Endometrium (tissue), 2 donors: ENCODE measurements at regions not wholly inside any gene's neighbourhood (a gene's known extent, or its start where the extent isn't known, plus 50 kb on each side); places are given as distances from the start of the nearest gene placed in this dataset.
A peak's percentile ranks its signal among the peaks of the same experiment; 100 is the strongest.
"Not testable (repeated sequence)": the region's sequence is repeated elsewhere in the genome, so short reads cannot be mapped to it uniquely, and the experiment has no call there.

Experiments
- FAIRE-seq: peaks from 2 replicates; lab custom pipeline; 2012; peaks lifted over from hg19 to GRCh38; lab: Jason Lieb, UNC
- donor health status: control.
- donor health status: control.

- FAIRE-seq: not testable (repeated sequence)
Observed at GRCh38 chr6:26799903-26800633, 140.5 kb upstream of the ZNF322 start.

- FAIRE-seq: not testable (repeated sequence)
Observed at GRCh38 chr6:26803762-26804161, 144.2 kb upstream of the ZNF322 start.

- FAIRE-seq: not testable (repeated sequence)
Observed at GRCh38 chr6:26811486-26812116, 152.1 kb upstream of the ZNF322 start.

GRCh38 chr6:26818640-26819225 is 159.2 kb upstream of the ZNF322 start:
- FAIRE-seq: not testable (repeated sequence)

GRCh38 chr6:26827965-26828364 is 168.4 kb upstream of the ZNF322 start:
- FAIRE-seq: not testable (repeated sequence)

- not testable (repeated sequence) for FAIRE-seq
Observed at GRCh38 chr6:26829480-26829879, 169.9 kb upstream of the ZNF322 start.

- not testable (repeated sequence) for FAIRE-seq
Observed at GRCh38 chr6:26830992-26831391, 171.4 kb upstream of the ZNF322 start.

- not testable (repeated sequence) for FAIRE-seq
Observed at GRCh38 chr6:26835707-26836106, 176.2 kb upstream of the ZNF322 start.

- FAIRE-seq: not testable (repeated sequence)
Observed at GRCh38 chr6:26836657-26837056, 177.1 kb upstream of the ZNF322 start.

- FAIRE-seq: not testable (repeated sequence)
Observed at GRCh38 chr6:26844823-26845222, 185.3 kb upstream of the ZNF322 start.

GRCh38 chr6:26857289-26857688 is 197.7 kb upstream of the ZNF322 start:
- FAIRE-seq: not testable (repeated sequence)

- peak; percentile 91 for FAIRE-seq
Observed at GRCh38 chr6:26859067-26859770, 199.7 kb upstream of the ZNF322 start.

- not testable (repeated sequence) for FAIRE-seq
Observed at GRCh38 chr6:26859771-26860163, 200.2 kb upstream of the ZNF322 start.

- not testable (repeated sequence) for FAIRE-seq
Observed at GRCh38 chr6:26861913-26862312, 202.4 kb upstream of the ZNF322 start.

- FAIRE-seq: not testable (repeated sequence)
Observed at GRCh38 chr6:26863641-26864040, 204.1 kb upstream of the ZNF322 start.

GRCh38 chr6:26898785-26899184 is 239.2 kb upstream of the ZNF322 start:
- FAIRE-seq: not testable (repeated sequence)

- not testable (repeated sequence) for FAIRE-seq
Observed at GRCh38 chr6:26924206-26924605, 264.7 kb upstream of the ZNF322 start.

- FAIRE-seq: not testable (repeated sequence)
Observed at GRCh38 chr6:26928190-26928589, 268.6 kb upstream of the ZNF322 start.

- not testable (repeated sequence) for FAIRE-seq
Observed at GRCh38 chr6:26937258-26937657, 277.7 kb upstream of the ZNF322 start.

- FAIRE-seq: not testable (repeated sequence)
Observed at GRCh38 chr6:26951211-26951610, 291.7 kb upstream of the ZNF322 start.

- not testable (repeated sequence) for FAIRE-seq
Observed at GRCh38 chr6:26956078-26956600, 291.4 kb upstream of the PRSS16 start.

- FAIRE-seq: not testable (repeated sequence)
Observed at GRCh38 chr6:26956601-26957184, 290.8 kb upstream of the PRSS16 start.
